Skin epidermis (tissue), 12 donors: ENCODE measurements at regions not wholly inside any gene's neighbourhood (a gene's known extent, or its start where the extent isn't known, plus 50 kb on each side); places are given as distances from the start of the nearest gene placed in this dataset.

Experiments
- H3K27ac ChIP-seq, 21 experiments: fragments of 200-600 bp; sonication (generic) in 11 of 21; one replicate each; pipeline ENCODE4 v1.5.0; 2020; ENCODE audit warnings: mild to moderate bottlenecking in 3 of 21, inconsistent platforms in 2 of 21, moderate library complexity in 2 of 21
- H3K4me3 ChIP-seq, 7 experiments: fragments of 200-600 bp; sonication (generic) in 2 of 7; one replicate each; pipeline ENCODE4 v1.5.0; 2020; ENCODE audit warnings: inconsistent platforms in 2 of 7, mild to moderate bottlenecking in 2 of 7, moderate library complexity in 1 of 7

- peak overlapping the region in 1 of 21 experiments; percentile 4 for H3K27ac ChIP-seq
These were observed 412.3 kb downstream of the PDGFC start for GRCh38 chr4:156559346-156559745.

GRCh38 chr4:156558373-156559025 is 413.1 kb downstream of the PDGFC start:
- Histone ChIP-seq H3K4me3 (no peak overlapping the region), H3K27ac (no peak overlapping the region)

More at GRCh38 chr4:156559346-156559745, 412.3 kb downstream of the PDGFC start:
- no peak overlapping the region for H3K4me3 ChIP-seq

GRCh38 chr4:156557920-156558319 is 413.7 kb downstream of the PDGFC start:
- Histone ChIP-seq H3K27ac (no peak overlapping the region), H3K4me3 (no peak overlapping the region)

- Histone ChIP-seq H3K4me3 (no peak overlapping the region), H3K27ac (no peak overlapping the region)
These were observed 415.3 kb downstream of the PDGFC start for GRCh38 chr4:156556336-156556735.

GRCh38 chr4:156553659-156554058 is 417.9 kb downstream of the PDGFC start:
- Histone ChIP-seq H3K27ac (no peak overlapping the region), H3K4me3 (no peak overlapping the region)

DNA sequence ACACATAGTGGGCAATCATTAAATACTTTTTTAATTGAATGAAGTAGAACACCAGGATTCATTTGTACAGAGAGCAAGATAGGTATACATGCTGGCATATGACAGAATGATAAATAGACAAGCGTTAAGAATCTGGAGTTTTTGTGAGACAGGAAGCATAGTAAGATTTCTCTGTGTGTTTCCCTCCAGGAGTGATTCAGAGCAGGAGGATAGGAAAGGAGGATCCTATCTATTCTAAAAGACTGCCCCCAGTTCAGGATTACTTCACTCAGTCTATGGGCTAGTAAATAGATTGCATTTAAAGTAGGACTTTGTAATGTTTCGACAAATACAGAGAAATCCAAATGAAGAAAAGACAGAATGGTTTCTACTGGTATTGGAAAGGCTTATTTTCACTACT is 423.7 kb downstream of the PDGFC start:
- Histone ChIP-seq H3K4me3 (no peak overlapping the region), H3K27ac (peak overlapping the region in 1 of 21 experiments; percentile 42)

DNA sequence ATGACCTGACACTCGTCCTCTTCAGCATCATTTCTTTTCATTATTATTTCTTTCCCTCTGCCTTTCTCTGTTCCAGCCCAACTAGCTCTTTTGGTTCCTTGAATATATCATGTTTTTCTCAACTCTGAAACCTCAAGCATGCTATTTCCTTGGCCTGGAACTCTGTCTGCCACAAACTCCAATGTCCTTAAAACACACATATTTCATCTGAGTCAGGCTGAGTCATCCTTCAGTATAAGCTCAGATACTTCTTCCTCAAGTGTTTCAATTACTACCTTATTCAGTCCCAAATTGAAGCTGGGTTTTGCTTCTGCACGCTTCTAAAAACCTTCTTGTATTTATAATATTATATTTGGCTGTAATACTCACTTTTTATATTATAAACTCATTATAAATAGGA is 424.2 kb downstream of the PDGFC start:
- Histone ChIP-seq H3K4me3 (no peak overlapping the region), H3K27ac (peak overlapping the region in 2 of 21 experiments; percentile 36 to 65)

DNA sequence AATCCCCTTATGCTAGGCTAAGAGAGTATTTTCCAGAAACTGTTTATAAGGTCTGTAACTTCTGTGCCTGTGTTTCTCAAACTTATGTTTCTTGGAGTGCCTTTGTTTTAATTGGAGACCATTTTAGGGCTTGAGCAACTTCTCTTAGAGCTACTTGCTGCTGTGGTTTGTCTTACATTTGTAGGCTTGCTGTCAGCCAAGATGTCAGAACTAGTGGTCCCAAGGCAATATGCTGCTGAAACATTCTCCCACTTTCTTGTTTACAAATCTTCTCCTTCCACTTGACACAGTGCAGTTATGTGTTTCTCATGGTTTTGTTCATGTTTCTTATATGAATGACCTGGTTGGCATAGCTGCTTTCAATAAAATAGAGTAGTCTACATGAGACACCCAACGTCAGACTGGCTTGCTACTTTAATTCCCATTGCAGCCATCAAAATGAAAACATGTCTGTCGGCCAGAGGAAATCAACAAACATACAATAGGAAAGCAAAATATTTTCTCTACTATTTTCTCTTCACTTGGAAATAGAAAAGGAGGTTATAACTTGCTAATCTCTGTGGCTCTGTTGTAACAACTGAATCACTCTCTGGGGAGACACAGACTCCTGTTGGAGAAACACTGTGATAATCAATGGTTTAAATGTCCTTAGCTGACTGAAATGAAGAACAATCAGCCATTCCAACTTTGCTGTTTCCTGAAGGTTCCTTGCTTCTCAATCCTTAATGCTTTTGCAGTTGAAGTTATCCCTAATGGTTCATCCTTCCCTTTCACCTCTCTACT is 426.4 kb downstream of the PDGFC start:
- Histone ChIP-seq H3K4me3 (no peak overlapping the region), H3K27ac (peak overlapping the region in 2 of 21 experiments; percentile 18 to 43)

GRCh38 chr4:156539376-156539775 is 432.2 kb downstream of the PDGFC start:
- no peak overlapping the region for H3K4me3 ChIP-seq
- H3K27ac ChIP-seq: no peak overlapping the region

GRCh38 chr4:156538651-156539257 is 432.8 kb downstream of the PDGFC start:
- Histone ChIP-seq H3K4me3 (no peak overlapping the region), H3K27ac (no peak overlapping the region)

- H3K4me3 ChIP-seq: no peak overlapping the region
- H3K27ac ChIP-seq: no peak overlapping the region
These were observed 433.4 kb downstream of the PDGFC start for GRCh38 chr4:156538210-156538609.

- Histone ChIP-seq H3K27ac (no peak overlapping the region), H3K4me3 (no peak overlapping the region)
These were observed 434.3 kb downstream of the PDGFC start for GRCh38 chr4:156537286-156537685.

- Histone ChIP-seq H3K4me3 (no peak overlapping the region), H3K27ac (no peak overlapping the region)
These were observed 434.9 kb downstream of the PDGFC start for GRCh38 chr4:156536661-156537060.

GRCh38 chr4:156534205-156534604 is 437.4 kb downstream of the PDGFC start:
- H3K4me3 ChIP-seq: no peak overlapping the region
- no peak overlapping the region for H3K27ac ChIP-seq

GRCh38 chr4:156528216-156528615 is 443.4 kb downstream of the PDGFC start:
- H3K4me3 ChIP-seq: no peak overlapping the region
- H3K27ac ChIP-seq: no peak overlapping the region

DNA sequence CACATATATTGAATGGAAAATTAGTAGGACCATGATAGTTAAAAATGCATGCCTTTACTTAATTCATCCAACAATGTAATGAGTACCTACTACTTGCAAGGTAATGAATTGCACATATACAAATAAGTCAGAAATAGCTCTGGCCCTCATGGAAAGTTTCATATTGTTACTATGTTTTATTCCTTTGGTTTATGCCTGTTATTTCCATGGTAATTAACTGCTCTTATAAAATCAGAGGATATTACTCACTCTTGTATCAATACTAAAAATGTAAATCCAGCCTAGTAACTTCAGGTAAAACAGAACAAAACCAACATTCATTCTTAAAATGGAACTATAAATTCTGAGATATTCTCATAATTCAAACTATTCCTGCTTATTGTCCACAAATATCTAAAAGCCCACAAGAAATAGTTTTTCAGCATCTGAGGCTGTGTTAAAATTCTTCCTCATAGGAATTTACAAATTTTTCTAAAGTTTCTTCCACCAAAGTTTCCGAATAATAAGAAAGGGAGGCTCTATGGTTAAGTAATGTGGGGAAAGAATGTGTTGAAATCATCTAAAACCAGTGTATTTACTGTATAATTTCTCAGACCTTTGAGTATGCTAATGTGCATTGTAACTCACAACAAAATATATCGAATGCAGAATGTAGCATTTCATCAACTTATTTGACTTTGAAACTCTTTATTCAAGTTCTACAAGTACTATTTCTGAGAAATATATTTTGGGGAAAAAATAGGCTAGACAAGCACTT is 444.2 kb downstream of the PDGFC start:
- Histone ChIP-seq H3K27ac (no peak overlapping the region), H3K4me3 (no peak overlapping the region)

DNA sequence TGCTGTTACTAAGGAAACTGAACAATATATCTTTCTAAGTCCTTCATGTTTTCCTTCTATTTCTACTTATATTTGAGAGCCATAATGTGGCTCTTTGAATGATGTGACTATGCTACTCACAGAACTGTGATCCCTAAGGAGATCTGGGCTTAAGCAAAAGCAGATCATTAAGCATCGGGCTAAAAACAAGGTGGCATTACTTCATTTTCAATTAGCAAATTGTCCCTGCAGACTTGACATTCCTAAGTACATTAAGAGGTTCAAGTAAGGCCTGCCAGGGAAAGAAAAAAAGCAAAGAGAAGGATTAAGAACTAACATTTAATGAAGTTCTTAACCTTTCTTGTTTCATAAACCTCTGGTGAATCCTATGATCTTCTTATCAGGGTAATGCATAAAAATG is 447.6 kb downstream of the PDGFC start:
- no peak overlapping the region for H3K4me3 ChIP-seq
- no peak overlapping the region for H3K27ac ChIP-seq

GRCh38 chr4:156523492-156523891 is 448.1 kb downstream of the PDGFC start:
- no peak overlapping the region for H3K27ac ChIP-seq
- H3K4me3 ChIP-seq: no peak overlapping the region

DNA sequence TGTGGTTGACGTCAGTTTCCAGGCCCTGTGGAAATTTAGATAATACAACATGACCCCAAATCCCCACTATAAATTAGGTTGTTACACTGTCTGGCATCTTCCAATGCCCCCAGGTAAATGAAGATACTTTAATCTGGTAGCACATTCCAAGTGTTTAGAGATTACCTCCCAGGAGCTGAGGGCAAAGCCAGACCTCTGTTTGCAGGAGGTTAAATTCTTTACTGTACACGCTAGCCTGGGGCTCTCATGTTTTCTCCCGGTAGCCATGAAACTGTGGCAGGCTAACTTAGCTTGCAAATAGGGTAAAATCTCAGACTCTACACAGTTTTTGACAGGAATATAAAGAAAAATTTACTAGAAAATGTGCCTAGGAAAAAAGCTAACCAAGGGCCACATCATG is 450.0 kb downstream of the PDGFC start:
- Histone ChIP-seq H3K27ac (no peak overlapping the region), H3K4me3 (no peak overlapping the region)

GRCh38 chr4:156517956-156518355 is 453.6 kb downstream of the PDGFC start:
- Histone ChIP-seq H3K27ac (no peak overlapping the region), H3K4me3 (no peak overlapping the region)
